HG02981 (cell line): ENCODE measurements at regions not wholly inside any gene's neighbourhood (a gene's known extent, or its start where the extent isn't known, plus 50 kb on each side); places are given as distances from the start of the nearest gene placed in this dataset.
"Not testable (repeated sequence)": the region's sequence is repeated elsewhere in the genome, so short reads cannot be mapped to it uniquely, and the experiment has no call there.

Experiments
- ATAC-seq: cut with Tn5 transposase; IDR thresholded peaks from one replicate; pipeline ENCODE4 v1.9.1; 2021; ENCODE audit warnings: mild to moderate bottlenecking, moderate library complexity; ENCODE audit not compliant: unreplicated experiment

DNA sequence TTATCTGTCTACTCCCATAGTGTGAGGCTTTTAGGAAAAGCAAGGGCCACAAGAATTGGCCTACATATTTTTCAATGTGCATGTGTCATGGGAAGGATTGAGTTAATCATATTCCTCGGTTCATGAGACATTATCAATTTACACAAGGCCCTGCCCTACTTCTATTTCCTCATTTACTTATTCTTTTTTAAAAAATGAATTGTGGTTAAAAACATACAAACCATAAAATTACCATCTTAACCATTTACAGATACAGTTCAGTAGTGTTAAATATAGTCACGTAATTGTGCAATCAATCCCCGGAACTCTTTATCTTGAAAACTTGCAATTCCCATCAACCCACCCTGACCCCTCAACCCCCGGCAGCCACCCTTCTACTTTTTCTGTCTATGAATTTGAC lies 284.0 kb upstream of the GADL1 start:
- no peak for ATAC-seq

- ATAC-seq, result no peak
Observed at GRCh38 chr3:31179768-31180167, 285.3 kb upstream of the GADL1 start.

- no peak for ATAC-seq
Observed at GRCh38 chr3:31180274-31180673, 285.8 kb upstream of the GADL1 start.

- ATAC-seq, result no peak
Observed at GRCh38 chr3:31181661-31182060, 287.2 kb upstream of the GADL1 start.

- no peak for ATAC-seq
Observed at GRCh38 chr3:31182661-31183060, 288.2 kb upstream of the GADL1 start.

DNA sequence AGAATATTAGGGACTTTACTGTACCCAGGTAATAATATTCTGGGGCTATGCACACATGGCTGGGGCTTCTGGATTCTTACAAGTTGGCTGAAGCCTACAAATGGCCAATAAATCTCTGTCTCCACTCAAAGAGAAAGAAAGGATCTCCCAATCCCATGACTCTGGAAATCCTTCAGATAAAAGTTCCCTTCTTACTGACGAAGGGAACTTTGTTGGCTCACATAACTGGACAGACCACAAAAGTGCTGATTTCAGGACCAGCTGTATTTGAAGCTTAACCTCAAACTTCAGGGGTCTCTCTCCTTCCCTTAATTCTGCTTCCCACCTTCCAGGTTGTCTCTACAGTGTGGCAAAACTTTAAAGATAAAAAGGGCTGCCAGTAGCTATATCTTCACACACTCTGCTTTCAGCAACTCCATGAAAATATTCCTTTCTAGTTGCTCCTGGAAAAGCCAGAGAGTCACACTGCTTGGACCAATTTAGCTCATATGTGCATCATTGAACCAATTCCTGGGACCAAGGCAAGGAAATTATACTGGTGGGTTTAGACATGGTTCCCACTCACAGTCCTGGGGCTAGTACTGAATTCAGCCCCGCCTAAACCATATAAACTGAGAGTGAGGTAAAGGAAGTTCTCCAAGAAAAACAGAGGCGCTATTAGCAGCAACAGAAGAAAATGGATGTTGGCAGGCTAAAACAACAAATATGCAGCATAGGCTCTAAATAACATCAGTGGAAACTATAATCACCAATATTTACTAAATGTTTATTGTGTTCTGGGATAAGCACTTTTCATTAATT lies 290.0 kb upstream of the GADL1 start:
- no peak for ATAC-seq

DNA sequence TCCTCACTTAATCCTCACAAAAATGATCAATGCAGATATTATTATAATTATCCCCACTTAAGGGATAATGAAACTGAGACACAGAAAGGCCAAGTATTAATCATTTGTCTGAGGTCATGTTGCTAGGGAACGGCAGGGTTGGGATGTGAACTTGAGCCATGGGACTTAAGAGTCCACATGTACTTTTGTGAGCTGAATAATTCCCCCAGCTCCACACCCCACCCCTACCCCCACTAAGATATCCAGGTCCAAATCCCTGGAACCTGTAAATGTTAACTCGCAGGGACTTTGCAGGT lies 290.5 kb upstream of the GADL1 start:
- no peak for ATAC-seq

GRCh38 chr3:31186041-31186440 lies 291.6 kb upstream of the GADL1 start:
- ATAC-seq, result no peak

DNA sequence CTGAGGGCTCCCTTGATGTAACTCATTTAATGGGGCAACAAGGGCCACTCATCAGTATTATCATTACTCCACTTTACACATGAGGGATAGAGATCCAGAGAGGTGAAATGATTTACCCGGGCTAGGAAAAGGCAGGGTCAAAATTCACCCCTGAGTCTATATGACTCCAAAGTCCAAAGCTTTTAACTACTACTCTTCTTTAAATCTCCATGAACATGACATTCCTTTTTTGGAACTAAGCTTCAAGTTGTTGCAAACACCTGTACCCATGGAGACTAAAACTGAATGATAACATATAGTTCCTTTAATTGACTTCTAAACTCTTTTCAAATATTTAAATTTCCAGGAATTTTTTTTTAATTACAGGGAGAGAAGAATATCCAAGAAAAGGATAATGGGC lies 292.9 kb upstream of the GADL1 start:
- ATAC-seq, result no peak

GRCh38 chr3:31188112-31188511 lies 293.7 kb upstream of the GADL1 start:
- ATAC-seq, result no peak

GRCh38 chr3:31189330-31189729 lies 294.9 kb upstream of the GADL1 start:
- ATAC-seq, result no peak

GRCh38 chr3:31189971-31190370 lies 295.5 kb upstream of the GADL1 start:
- ATAC-seq, result no peak

- no peak for ATAC-seq
Observed at GRCh38 chr3:31191354-31191753, 296.9 kb upstream of the GADL1 start.

GRCh38 chr3:31193429-31193828 lies 299.0 kb upstream of the GADL1 start:
- ATAC-seq, result no peak

DNA sequence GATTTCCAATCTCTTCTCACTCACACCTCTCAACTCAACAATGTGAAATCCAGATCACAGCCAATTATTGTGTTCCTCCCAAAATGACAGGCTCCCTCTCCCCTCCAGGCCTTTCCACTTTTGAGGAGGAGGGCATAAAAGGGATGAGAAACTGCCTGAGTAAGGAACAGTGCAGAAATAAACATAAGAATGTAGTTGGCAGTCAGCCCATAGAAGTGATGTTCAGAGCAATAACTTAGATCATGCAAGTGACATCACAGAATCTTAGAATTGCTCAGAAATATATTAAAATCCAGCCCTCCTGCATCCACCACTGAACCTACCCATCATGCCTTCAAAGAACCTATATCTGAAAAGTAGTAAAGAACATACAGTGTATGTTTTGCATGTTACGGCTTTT lies 299.4 kb upstream of the GADL1 start:
- ATAC-seq, result no peak

GRCh38 chr3:31196261-31196660 lies 301.8 kb upstream of the GADL1 start:
- ATAC-seq, result no peak

GRCh38 chr3:31196881-31197364 lies 302.5 kb upstream of the GADL1 start:
- no peak for ATAC-seq

GRCh38 chr3:31197941-31198340 lies 303.5 kb upstream of the GADL1 start:
- ATAC-seq, result no peak

GRCh38 chr3:31198890-31199289 lies 304.4 kb upstream of the GADL1 start:
- ATAC-seq, result no peak

DNA sequence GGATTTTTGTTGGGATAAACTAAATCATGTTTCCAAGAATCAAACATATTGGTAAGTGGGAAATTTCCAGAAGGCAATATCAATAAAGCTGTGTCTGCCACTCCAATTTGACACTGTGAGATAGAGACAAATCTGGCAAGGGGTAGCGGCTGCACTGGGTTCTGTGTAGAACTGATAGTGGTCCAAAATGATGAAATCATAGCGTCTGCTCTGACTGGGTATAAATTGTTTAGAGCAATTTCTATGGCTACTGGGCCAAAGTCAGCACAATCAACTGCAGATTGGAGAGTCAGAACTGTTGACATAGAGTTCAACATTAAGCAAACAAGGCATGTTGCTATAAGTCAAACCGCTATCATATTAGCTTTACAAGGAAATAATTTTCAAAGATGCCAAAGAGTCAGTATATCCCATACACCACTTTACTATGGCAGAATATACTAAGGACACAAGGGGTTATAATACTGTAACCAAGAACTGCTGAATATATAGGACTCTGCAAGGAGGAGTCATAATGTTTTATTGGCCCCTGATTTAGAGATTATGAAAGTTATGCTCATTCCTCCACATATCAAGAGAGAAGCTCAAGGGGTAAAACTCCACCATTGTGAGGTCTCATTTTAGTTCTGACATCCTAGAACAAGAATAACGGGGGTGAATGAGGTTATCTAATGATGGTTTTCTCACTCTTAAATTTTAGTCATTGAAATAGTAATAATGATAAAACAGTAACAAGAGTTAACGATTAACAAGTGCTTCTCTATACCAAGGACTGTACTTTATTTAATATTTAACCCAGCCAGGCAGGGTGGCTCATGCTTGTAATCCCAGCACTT lies 309.7 kb upstream of the GADL1 start:
- ATAC-seq, result no peak

- not testable (repeated sequence) for ATAC-seq
Observed at GRCh38 chr3:31204796-31205056, 310.3 kb upstream of the GADL1 start.

DNA sequence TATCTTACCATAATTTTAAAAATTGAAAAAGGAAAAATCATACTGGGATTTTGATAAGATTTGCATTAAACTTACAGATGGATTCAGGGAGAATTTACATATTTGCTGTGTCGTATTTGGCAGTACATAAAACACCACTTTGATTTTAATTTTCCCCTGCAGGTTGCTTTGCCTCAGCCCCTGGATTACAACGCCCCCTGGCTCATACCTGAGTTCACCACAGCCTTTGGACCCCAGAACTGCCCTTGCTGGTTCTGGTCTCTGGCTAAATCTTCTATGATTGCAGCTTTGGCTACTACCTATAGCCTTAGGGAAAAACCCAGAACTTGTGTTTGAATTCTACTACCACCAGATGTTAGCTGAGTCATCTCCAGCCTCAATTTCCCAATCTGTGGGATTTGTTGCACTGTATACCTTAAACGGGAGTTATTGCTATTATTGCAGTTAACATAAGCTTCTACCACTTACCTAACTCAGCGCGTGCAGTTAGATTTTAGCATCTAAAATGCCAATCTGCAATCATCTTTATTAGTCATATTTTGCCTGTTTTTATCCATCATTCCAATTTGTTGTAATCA lies 315.7 kb upstream of the GADL1 start:
- ATAC-seq, result no peak
